Heart left ventricle (tissue), 16 donors: ENCODE measurements at regions not wholly inside any gene's neighbourhood (a gene's known extent, or its start where the extent isn't known, plus 50 kb on each side); places are given as distances from the start of the nearest gene placed in this dataset.

ENCODE experiments used
- ATAC-seq, 4 donors: fragments of 200-7000 bp; cut with Tn5 transposase; one replicate each; pipeline ENCODE4 v1.9.1; 2020 to 2022; ENCODE audit warnings: moderate library complexity in 4 of 4, mild to moderate bottlenecking in 3 of 4, moderate number of reproducible peaks in 1 of 4
- DNase-seq, 5 donors: peaks; one replicate each; pipeline ENCODE4 v3.0.0-alpha.2; 2020
- H3K27ac ChIP-seq, 12 donors: fragments of 200-600 bp; sonication (generic) in 4 of 12; one replicate each; pipeline versions ENCODE4 v1.5.0 to v1.8.0; 2016 to 2022; ENCODE audit warnings: mild to moderate bottlenecking in 2 of 12
- H3K27me3 ChIP-seq, 9 donors: fragments of 200-600 bp; sonication (generic) in 2 of 9; one replicate each; pipeline versions ENCODE4 v1.5.1 to v1.8.0; 2016 to 2022; ENCODE audit warnings: mild to moderate bottlenecking in 3 of 9
- H3K36me3 ChIP-seq, 9 donors: fragments of 200-600 bp; sonication (generic) in 2 of 9; one replicate each; pipeline versions ENCODE4 v1.5.0 to v1.8.0; 2018 to 2022; ENCODE audit warnings: mild to moderate bottlenecking in 2 of 9
- H3K4me1 ChIP-seq, 12 donors: fragments of 200-600 bp; sonication (generic) in 4 of 12; one replicate each; pipeline versions ENCODE4 v1.5.0 to v1.8.0; 2016 to 2022; ENCODE audit warnings: mild to moderate bottlenecking in 3 of 12
- H3K4me3 ChIP-seq, 12 donors: fragments of 200-600 bp; sonication (generic) in 4 of 12; one replicate each; pipeline versions ENCODE4 v1.5.0 to v1.8.0; 2017 to 2022; ENCODE audit warnings: mild to moderate bottlenecking in 9 of 12, moderate library complexity in 4 of 12
- H3K9me3 ChIP-seq, 12 donors: fragments of 200-600 bp; sonication (generic) in 4 of 12; one replicate each; pipeline versions ENCODE4 v1.5.0 to v1.8.0; 2016 to 2022; ENCODE audit warnings: mild to moderate bottlenecking in 1 of 12
- CTCF ChIP-seq, 12 donors: fragments of 200-600 bp; sonication (generic) in 4 of 12; IDR thresholded peaks; one replicate each; pipeline versions ENCODE4 v1.5.0 to v1.8.0; 2018 to 2022; ENCODE audit warnings: antibody characterized with exemption in 12 of 12, mild to moderate bottlenecking in 5 of 12
- POLR2A ChIP-seq, 2 donors: fragments of 450-650 bp; IDR thresholded peaks; one replicate each; pipeline ENCODE4 v1.6.1; 2017; ENCODE audit warnings: antibody characterized with exemption in 2 of 2, mild to moderate bottlenecking in 2 of 2, moderate library complexity in 2 of 2
- WGBS, 4 donors: extraction: QIAGEN DNeasy Blood & Tissue Kit in 2 of 4; methylation state at CpG; one replicate each; pipeline versions ENCODE4 v1.1.5 to v1.1.7; 2013 to 2018; 5-methylcytosine and 5-hydroxymethylcytosine counted together
- intact Hi-C, 10 donors: fragments of 100-400 bp; cut with DNase I; formaldehyde crosslinking; loops; one replicate each; pipeline versions ENCODE4 v1.11.1 to v1.14.2; 2022
- donor health status: ischemic (EF 13 %, LVEDD 7.1; RV severe dilation, severe dysfunction).
- donor health status: healthy with polysubstance abuse.
- donor health status: DM: no; HTN: yes; CAD: no.
- donor health status: DM: no; HTN: no; CAD: no.
- donor health status: ischemic (EF 25% LVEDD 6.9; RV normal size, moderate dysfunction).
- donor health status: ischemic (EF 25% LVEDD 5.7; RV mildly dilated, moderate dysfunction).
- donor health status: healthy.
- donor health status: DM: yes; HTN: yes; CAD: no.
- donor health status: ischemic (EF 35%, LVEDD 5.7; RV mildly dilated, moderate dysfunction).
- donor health status: nonischemic (EF 11% LVEDD 7.7; RV severe dilation, severe dysfunction).
- donor health status: DM: yes; HTN: yes; CAD: no.
- donor health status: PGD.
- donor health status: ischemic (EF 29% LVEDD 5.4; RV normal size, mild dysfunction).
- donor health status: nonischemic (EF 23%, LVEDD 6.1; RV moderate dilation, normal function).

- H3K27me3 ChIP-seq, result no peaks in the 10 kb centered on the region
- no peak for ATAC-seq
- intact Hi-C loops, result no loop called here
- peaks cover 0 to 3% (median 0%) of the 10 kb centered on the region in 12 donors for H3K4me1 ChIP-seq
- no peak for DNase-seq
- TF ChIP-seq CTCF (IDR thresholded peaks at IDR 0.05) (no peak), POLR2A (IDR thresholded peaks at IDR 0.05) (no peak)
- 77 to 86% (median 82%) methylated on average over 6 of the region's 6 CpGs for WGBS, 4 donors
- H3K36me3 ChIP-seq, result no peaks in the 10 kb centered on the region
- no peak overlapping the region for H3K27ac ChIP-seq
- H3K9me3 ChIP-seq, result no peaks in the 10 kb centered on the region
- no peak overlapping the region for H3K4me3 ChIP-seq
Measured at GRCh38 chr5:170164921-170165320, 59.2 kb downstream of the FOXI1 start.

- Histone ChIP-seq H3K27ac (no peak overlapping the region), H3K36me3 (no peaks in the 10 kb centered on the region), H3K27me3 (no peaks in the 10 kb centered on the region), H3K4me3 (no peak overlapping the region), H3K9me3 (no peaks in the 10 kb centered on the region), H3K4me1 (peaks cover 0 to 3% (median 0%) of the 10 kb centered on the region in 12 donors)
- peak in 1 of 5 donors; percentile 36 for DNase-seq
- 31 to 69% (median 51%) methylated on average over 3 of the region's 3 CpGs for WGBS, 4 donors
- TF ChIP-seq POLR2A (IDR thresholded peaks at IDR 0.05) (no peak), CTCF (IDR thresholded peaks at IDR 0.05) (no peak)
- peak in 3 of 4 donors; percentile 70 to 85 (median 70) for ATAC-seq
- intact Hi-C loops, result no loop called here
Measured at GRCh38 chr5:170166101-170166500, 60.4 kb downstream of the FOXI1 start.

GRCh38 chr5:170168002-170168401 lies 62.3 kb downstream of the FOXI1 start:
- DNase-seq (no peak), ATAC-seq (no peak)
- intact Hi-C loops, result no loop called here
- TF ChIP-seq POLR2A (IDR thresholded peaks at IDR 0.05) (no peak), CTCF (IDR thresholded peaks at IDR 0.05) (no peak)
- Histone ChIP-seq H3K9me3 (no peaks in the 10 kb centered on the region), H3K36me3 (no peaks in the 10 kb centered on the region), H3K4me1 (peaks cover 0 to 3% (median 0%) of the 10 kb centered on the region in 12 donors), H3K4me3 (no peak overlapping the region), H3K27ac (no peak overlapping the region), H3K27me3 (no peaks in the 10 kb centered on the region)
- WGBS, 4 donors, result 55 to 61% (median 58%) methylated on average over 2 of the region's 2 CpGs

- no peak for TF ChIP-seq POLR2A (IDR thresholded peaks at IDR 0.05)
- no peak for TF ChIP-seq CTCF (IDR thresholded peaks at IDR 0.05)
- DNase-seq, result no peak
- intact Hi-C loops, result no loop called here
- Histone ChIP-seq H3K4me3 (no peak overlapping the region), H3K4me1 (peaks cover 0 to 3% (median 0%) of the 10 kb centered on the region in 12 donors), H3K9me3 (no peaks in the 10 kb centered on the region), H3K27ac (no peak overlapping the region), H3K27me3 (no peaks in the 10 kb centered on the region), H3K36me3 (no peaks in the 10 kb centered on the region)
- 78 to 82% (median 80%) methylated on average over 3 of the region's 3 CpGs for WGBS, 4 donors
- no peak for ATAC-seq
Measured at GRCh38 chr5:170168797-170169196, 63.1 kb downstream of the FOXI1 start.
